Hematopoietic multipotent progenitor cell treated with erythropoietin and hydrocortisone succinate and interleukin-3 and kit ligand, for 6 days (in vitro differentiated cells): ENCODE measurements at regions not wholly inside any gene's neighbourhood (a gene's known extent, or its start where the extent isn't known, plus 50 kb on each side); places are given as distances from the start of the nearest gene placed in this dataset.

Source experiments
- DNase-seq: peaks from one replicate; pipeline ENCODE4 v3.0.0-alpha.2; 2015

GRCh38 chr12:83408851-83409250 lies 722.1 kb downstream of the TMTC2 start:
- no peak for DNase-seq

- no peak for DNase-seq
Observed at GRCh38 chr12:83408146-83408545, 721.4 kb downstream of the TMTC2 start.

- DNase-seq, result no peak
Observed at GRCh38 chr12:83404521-83404920, 717.8 kb downstream of the TMTC2 start.

- no peak for DNase-seq
Observed at GRCh38 chr12:83390186-83390585, 703.5 kb downstream of the TMTC2 start.

- peak; percentile 1 for DNase-seq
Observed at GRCh38 chr12:83389237-83389996, 702.7 kb downstream of the TMTC2 start.

GRCh38 chr12:83388551-83388950 lies 701.8 kb downstream of the TMTC2 start:
- no peak for DNase-seq

- no peak for DNase-seq
Observed at GRCh38 chr12:83386527-83387264, 700.0 kb downstream of the TMTC2 start.

GRCh38 chr12:83378186-83378727 lies 691.6 kb downstream of the TMTC2 start:
- DNase-seq, result no peak

GRCh38 chr12:83365317-83365716 lies 678.6 kb downstream of the TMTC2 start:
- DNase-seq, result no peak

GRCh38 chr12:83361475-83361874 lies 674.8 kb downstream of the TMTC2 start:
- DNase-seq, result no peak

- no peak for DNase-seq
Observed at GRCh38 chr12:83361071-83361470, 674.4 kb downstream of the TMTC2 start.

GRCh38 chr12:83349907-83350611 lies 663.4 kb downstream of the TMTC2 start:
- no peak for DNase-seq

- no peak for DNase-seq
Observed at GRCh38 chr12:83346333-83346732, 659.6 kb downstream of the TMTC2 start.

- DNase-seq, result no peak
Observed at GRCh38 chr12:83343767-83344166, 657.1 kb downstream of the TMTC2 start.

- DNase-seq, result no peak
Observed at GRCh38 chr12:83335748-83336147, 649.0 kb downstream of the TMTC2 start.

GRCh38 chr12:83326666-83327065 lies 640.0 kb downstream of the TMTC2 start:
- no peak for DNase-seq

GRCh38 chr12:83323866-83324265 lies 637.2 kb downstream of the TMTC2 start:
- DNase-seq, result no peak

GRCh38 chr12:83322809-83323208 lies 636.1 kb downstream of the TMTC2 start:
- no peak for DNase-seq

GRCh38 chr12:83321971-83322370 lies 635.3 kb downstream of the TMTC2 start:
- no peak for DNase-seq

GRCh38 chr12:83320350-83320749 lies 633.6 kb downstream of the TMTC2 start:
- no peak for DNase-seq

GRCh38 chr12:83318386-83319098 lies 631.8 kb downstream of the TMTC2 start:
- no peak for DNase-seq

GRCh38 chr12:83317595-83317994 lies 630.9 kb downstream of the TMTC2 start:
- DNase-seq, result no peak

- DNase-seq, result no peak
Observed at GRCh38 chr12:83313827-83314226, 627.1 kb downstream of the TMTC2 start.
